Tibial artery (tissue), 4 donors: ENCODE measurements at regions not wholly inside any gene's neighbourhood (a gene's known extent, or its start where the extent isn't known, plus 50 kb on each side); places are given as distances from the start of the nearest gene placed in this dataset.

Experiments used
- DNase-seq, 2 donors: peaks; one replicate each; pipeline ENCODE4 v3.0.0-alpha.2; 2019
- H3K27ac ChIP-seq, 2 donors: fragments of 200-600 bp; sonication (generic) in 1 of 2; 1 replicate in 1 of 2; 2 replicates in 1 of 2; pipeline ENCODE4 v1.5.1; 2018 to 2019; ENCODE audit warnings: mild to moderate bottlenecking in 1 of 2
- H3K27me3 ChIP-seq, 2 donors: fragments of 200-600 bp; sonication (generic) in 1 of 2; one replicate each; pipeline versions ENCODE4 v1.5.1 to v1.6.0; 2016 to 2019
- H3K36me3 ChIP-seq, 3 donors: fragments of 200-600 bp; sonication (generic) in 2 of 3; one replicate each; pipeline ENCODE4 v1.5.1; 2016 to 2019; ENCODE audit warnings: mild to moderate bottlenecking in 2 of 3
- H3K4me1 ChIP-seq, 4 donors: fragments of 200-600 bp; sonication (generic) in 2 of 4; 1 replicate in 3 of 4; 2 replicates in 1 of 4; pipeline ENCODE4 v1.5.1; 2016 to 2019
- H3K4me3 ChIP-seq, 2 donors: fragments of 200-600 bp; sonication (generic) in 1 of 2; 1 replicate in 1 of 2; 2 replicates in 1 of 2; pipeline ENCODE4 v1.5.1; 2018 to 2019; ENCODE audit warnings: mild to moderate bottlenecking in 2 of 2
- H3K9me3 ChIP-seq, 3 donors: fragments of 200-600 bp; sonication (generic) in 1 of 3; one replicate each; pipeline ENCODE4 v1.5.1; 2016 to 2019
- CTCF ChIP-seq, 2 experiments: fragments of 200-600 bp in 1 of 2; fragments of 450-650 bp in 1 of 2; IDR thresholded peaks; one replicate each; pipeline ENCODE4 v1.5.1; 2017 to 2019; ENCODE audit warnings: antibody characterized with exemption in 2 of 2, mild to moderate bottlenecking in 1 of 2, moderate library complexity in 1 of 2
- intact Hi-C: fragments of 100-400 bp; cut with DNase I; formaldehyde crosslinking; loops from one replicate; pipeline ENCODE4 v1.15.0; 2023; ENCODE audit warnings: low total_unique reads

- Histone ChIP-seq H3K9me3 (no peaks in the 10 kb centered on the region), H3K4me1 (no peaks in the 10 kb centered on the region), H3K4me3 (no peak overlapping the region), H3K27me3 (no peaks in the 10 kb centered on the region), H3K36me3 (no peaks in the 10 kb centered on the region), H3K27ac (no peak overlapping the region)
- DNase-seq: no peak
- intact Hi-C loops: no loop called here
- no peak for TF ChIP-seq CTCF (IDR thresholded peaks at IDR 0.05)
Measured at GRCh38 chr2:62447411-62447810, 58.6 kb downstream of the TMEM17 start.

GRCh38 chr2:62446491-62446890 is 59.5 kb downstream of the TMEM17 start:
- no peaks in the 10 kb centered on the region for H3K4me1 ChIP-seq
- H3K36me3 ChIP-seq: no peaks in the 10 kb centered on the region
- no peaks in the 10 kb centered on the region for H3K9me3 ChIP-seq
- H3K4me3 ChIP-seq: no peak overlapping the region
- intact Hi-C loops: no loop called here
- TF ChIP-seq CTCF (IDR thresholded peaks at IDR 0.05): no peak
- no peak overlapping the region for H3K27ac ChIP-seq
- DNase-seq: no peak
- H3K27me3 ChIP-seq: no peaks in the 10 kb centered on the region

- no peaks in the 10 kb centered on the region for H3K9me3 ChIP-seq
- no peaks in the 10 kb centered on the region for H3K27me3 ChIP-seq
- DNase-seq: no peak
- no peaks in the 10 kb centered on the region for H3K4me1 ChIP-seq
- H3K27ac ChIP-seq: no peak overlapping the region
- no peak for TF ChIP-seq CTCF (IDR thresholded peaks at IDR 0.05)
- H3K36me3 ChIP-seq: no peaks in the 10 kb centered on the region
- intact Hi-C loops: no loop called here
- no peak overlapping the region for H3K4me3 ChIP-seq
Measured at GRCh38 chr2:62443886-62444285, 62.1 kb downstream of the TMEM17 start.

- no peak for TF ChIP-seq CTCF (IDR thresholded peaks at IDR 0.05)
- Histone ChIP-seq H3K4me3 (no peak overlapping the region), H3K27me3 (no peaks in the 10 kb centered on the region), H3K27ac (no peak overlapping the region), H3K9me3 (no peaks in the 10 kb centered on the region), H3K4me1 (no peaks in the 10 kb centered on the region), H3K36me3 (no peaks in the 10 kb centered on the region)
- intact Hi-C loops: no loop called here
- DNase-seq: no peak
Measured at GRCh38 chr2:62443471-62443870, 62.5 kb downstream of the TMEM17 start.

GRCh38 chr2:62441824-62442223 is 64.2 kb downstream of the TMEM17 start:
- DNase-seq: no peak
- Histone ChIP-seq H3K9me3 (no peaks in the 10 kb centered on the region), H3K4me3 (no peak overlapping the region), H3K4me1 (no peaks in the 10 kb centered on the region), H3K36me3 (no peaks in the 10 kb centered on the region), H3K27me3 (no peaks in the 10 kb centered on the region), H3K27ac (no peak overlapping the region)
- intact Hi-C loops: no loop called here
- TF ChIP-seq CTCF (IDR thresholded peaks at IDR 0.05): no peak

- intact Hi-C loops: no loop called here
- Histone ChIP-seq H3K4me3 (no peak overlapping the region), H3K36me3 (no peaks in the 10 kb centered on the region), H3K27ac (no peak overlapping the region), H3K9me3 (no peaks in the 10 kb centered on the region), H3K4me1 (no peaks in the 10 kb centered on the region), H3K27me3 (no peaks in the 10 kb centered on the region)
- no peak for DNase-seq
- TF ChIP-seq CTCF (IDR thresholded peaks at IDR 0.05): no peak
Measured at GRCh38 chr2:62441421-62441820, 64.6 kb downstream of the TMEM17 start.
